Spleen (tissue), 7 donors: ENCODE measurements at regions not wholly inside any gene's neighbourhood (a gene's known extent, or its start where the extent isn't known, plus 50 kb on each side); places are given as distances from the start of the nearest gene placed in this dataset.
"Not testable (repeated sequence)": the region's sequence is repeated elsewhere in the genome, so short reads cannot be mapped to it uniquely, and the experiment has no call there.

Experiments used
- POLR2A ChIP-seq, 3 donors: fragments of 450-650 bp; IDR thresholded peaks; one replicate each; pipeline ENCODE4 v1.5.1; 2017; ENCODE audit warnings: antibody characterized with exemption in 3 of 3, mild to moderate bottlenecking in 1 of 3
- POLR2AphosphoS5 ChIP-seq, 3 donors: sonication (generic); formaldehyde crosslinking; IDR thresholded peaks; one replicate each; pipeline ENCODE4 v1.5.1; 2017; ENCODE audit warnings: antibody characterized with exemption in 3 of 3
- TF ChIP-seq, protein P1 (sequence below), 11 experiments: fragments of 200-600 bp in 7 of 11; fragments of 450-650 bp in 4 of 11; sonication (generic) in 4 of 11; IDR thresholded peaks in 8 of 11; conservative IDR thresholded peaks in 3 of 11; 1 replicate in 7 of 11; 2 replicates in 4 of 11; pipeline versions ENCODE4 v1.4.0 to v1.8.0; 2016 to 2021; ENCODE audit warnings: antibody characterized with exemption in 11 of 11, inconsistent platforms in 4 of 11, mild to moderate bottlenecking in 1 of 11
- donor health status: DM: no; HTN: no; CAD: no; lungs with moderate emphysema.
- donor health status: DM: no; HTN: no; CAD: no.
- donor health status: DM: no; HTN: no; CAD: no.

GRCh38 chr3:125855006-125855405 lies 114.0 kb upstream of the ROPN1B start:
- TF ChIP-seq, protein P1, sequence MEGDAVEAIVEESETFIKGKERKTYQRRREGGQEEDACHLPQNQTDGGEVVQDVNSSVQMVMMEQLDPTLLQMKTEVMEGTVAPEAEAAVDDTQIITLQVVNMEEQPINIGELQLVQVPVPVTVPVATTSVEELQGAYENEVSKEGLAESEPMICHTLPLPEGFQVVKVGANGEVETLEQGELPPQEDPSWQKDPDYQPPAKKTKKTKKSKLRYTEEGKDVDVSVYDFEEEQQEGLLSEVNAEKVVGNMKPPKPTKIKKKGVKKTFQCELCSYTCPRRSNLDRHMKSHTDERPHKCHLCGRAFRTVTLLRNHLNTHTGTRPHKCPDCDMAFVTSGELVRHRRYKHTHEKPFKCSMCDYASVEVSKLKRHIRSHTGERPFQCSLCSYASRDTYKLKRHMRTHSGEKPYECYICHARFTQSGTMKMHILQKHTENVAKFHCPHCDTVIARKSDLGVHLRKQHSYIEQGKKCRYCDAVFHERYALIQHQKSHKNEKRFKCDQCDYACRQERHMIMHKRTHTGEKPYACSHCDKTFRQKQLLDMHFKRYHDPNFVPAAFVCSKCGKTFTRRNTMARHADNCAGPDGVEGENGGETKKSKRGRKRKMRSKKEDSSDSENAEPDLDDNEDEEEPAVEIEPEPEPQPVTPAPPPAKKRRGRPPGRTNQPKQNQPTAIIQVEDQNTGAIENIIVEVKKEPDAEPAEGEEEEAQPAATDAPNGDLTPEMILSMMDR (IDR thresholded peaks at IDR 0.05 in 8 of 11, conservative IDR thresholded peaks at IDR 0.05 in 3 of 11): not testable (repeated sequence)
- not testable (repeated sequence) for TF ChIP-seq POLR2AphosphoS5, POLR2A (IDR thresholded peaks at IDR 0.05)
